GM23338 (cell line): ENCODE measurements at regions not wholly inside any gene's neighbourhood (a gene's known extent, or its start where the extent isn't known, plus 50 kb on each side); places are given as distances from the start of the nearest gene placed in this dataset.
A peak's percentile ranks its signal among the peaks of the same experiment; 100 is the strongest.

Experiments
- ATAC-seq: fragments of 200-7000 bp; cut with Tn5 transposase; 3 replicates; pipeline ENCODE4 v1.9.1; 2020
- DNase-seq: peaks from one replicate; pipeline ENCODE4 v3.0.0-alpha.2; 2015; ENCODE audit warnings: low spot score
- H2AFZ ChIP-seq: fragments of 200-600 bp; sonication (generic); 2 replicates; pipeline ENCODE4 v1.8.0; 2016; ENCODE audit warnings: antibody characterized with exemption, mild to moderate bottlenecking, moderate library complexity
- H3F3A ChIP-seq: fragments of 200-600 bp; sonication (generic); replicated peaks from 2 replicates; pipeline ENCODE4 v1.8.0; 2017; ENCODE audit warnings: antibody characterized with exemption, mixed run types, low read depth
- H3K27ac ChIP-seq: fragments of 200-600 bp; sonication (generic); 2 replicates; pipeline ENCODE4 v1.6.1; 2016; ENCODE audit warnings: low read depth
- H3K27me3 ChIP-seq: fragments of 200-600 bp; sonication (generic); 2 replicates; pipeline ENCODE4 v1.8.0; 2016; ENCODE audit warnings: mild to moderate bottlenecking, mixed run types, moderate library complexity; ENCODE audit not compliant: insufficient read depth
- H3K36me3 ChIP-seq: fragments of 200-600 bp; sonication (generic); 2 replicates; pipeline ENCODE4 v1.8.0; 2016; ENCODE audit warnings: mild to moderate bottlenecking; ENCODE audit not compliant: insufficient read depth
- H3K4me1 ChIP-seq: fragments of 200-600 bp; sonication (generic); 2 replicates; pipeline ENCODE4 v1.8.0; 2016; ENCODE audit warnings: mild to moderate bottlenecking, moderate library complexity; ENCODE audit not compliant: insufficient read depth
- H3K4me2 ChIP-seq: fragments of 200-600 bp; sonication (generic); 2 replicates; pipeline ENCODE4 v1.7.1; 2017; ENCODE audit warnings: mixed run types
- H3K4me3 ChIP-seq: fragments of 200-600 bp; sonication (generic); 2 replicates; pipeline ENCODE4 v1.6.1; 2016; ENCODE audit warnings: mixed run types
- H3K79me2 ChIP-seq: fragments of 200-600 bp; sonication (generic); replicated peaks from 2 replicates; pipeline ENCODE4 v1.8.0; 2017; ENCODE audit warnings: mild to moderate bottlenecking; ENCODE audit not compliant: insufficient read depth
- H3K9me2 ChIP-seq: fragments of 200-600 bp; sonication (generic); 2 replicates; pipeline ENCODE4 v1.8.0; 2017; ENCODE audit not compliant: insufficient read depth
- H4K20me1 ChIP-seq: fragments of 200-600 bp; sonication (generic); replicated peaks from 2 replicates; pipeline ENCODE4 v1.8.0; 2017; ENCODE audit warnings: mild to moderate bottlenecking; ENCODE audit not compliant: insufficient read depth
- H3K27ac Mint-ChIP-seq: 2 replicates; pipeline ENCODE4 v1.8.0; 2020; ENCODE audit warnings: inconsistent platforms, mild to moderate bottlenecking, moderate library complexity, mixed read lengths
- H3K27me3 Mint-ChIP-seq: 3 replicates; pipeline ENCODE4 v1.8.0; 2022; ENCODE audit warnings: low read depth, mild to moderate bottlenecking, moderate library complexity, mixed read lengths, inconsistent platforms; ENCODE audit not compliant: insufficient read depth, poor library complexity
- H3K36me3 Mint-ChIP-seq: 3 replicates; pipeline ENCODE4 v1.8.0; 2021; ENCODE audit warnings: low read depth, mild to moderate bottlenecking, inconsistent platforms, moderate library complexity, mixed read lengths
- H3K4me1 Mint-ChIP-seq: 3 replicates; pipeline ENCODE4 v1.8.0; 2020; ENCODE audit warnings: mild to moderate bottlenecking, inconsistent platforms, mixed read lengths
- H3K4me3 Mint-ChIP-seq: 3 replicates; pipeline ENCODE4 v1.8.0; 2021; ENCODE audit warnings: moderate library complexity, mild to moderate bottlenecking, inconsistent platforms, mixed read lengths
- H3K9me3 Mint-ChIP-seq: 3 replicates; pipeline ENCODE4 v1.8.0; 2020; ENCODE audit warnings: moderate library complexity, mild to moderate bottlenecking, inconsistent platforms, mixed read lengths
- CREB1 ChIP-seq: fragments of 250-450 bp; sonication (Bioruptor Pico); IDR thresholded peaks from 2 replicates; pipeline ENCODE4 v1.5.0; 2020; ENCODE audit warnings: low read depth, mild to moderate bottlenecking, moderate library complexity
- CTCF ChIP-seq, 2 experiments: fragments of 200-600 bp in 1 of 2; sonication (generic) in 1 of 2; conservative IDR thresholded peaks; 2 replicates each; pipeline versions ENCODE4 v1.5.1 to v1.6.1; 2016 to 2017; ENCODE audit warnings: antibody characterized with exemption in 2 of 2, low read depth in 2 of 2, mild to moderate bottlenecking in 2 of 2, moderate library complexity in 1 of 2
- ETS1 ChIP-seq: IDR thresholded peaks from 2 replicates; pipeline ENCODE4 v1.6.1; 2016; ENCODE audit warnings: antibody characterized with exemption
- EZH2 ChIP-seq: fragments of 200-600 bp; sonication (generic); IDR thresholded peaks from one replicate; pipeline ENCODE4 v1.8.0; 2017; ENCODE audit warnings: antibody characterized with exemption, mild to moderate bottlenecking, low read depth; ENCODE audit not compliant: unreplicated experiment
- JUNB ChIP-seq: IDR thresholded peaks from one replicate; pipeline ENCODE4 v1.6.1; 2016; ENCODE audit warnings: antibody characterized with exemption; ENCODE audit not compliant: unreplicated experiment
- POLR2AphosphoS5 ChIP-seq: IDR thresholded peaks from 2 replicates; pipeline ENCODE4 v1.6.1; 2016; ENCODE audit warnings: antibody characterized with exemption, low read depth
- STAT1 ChIP-seq: IDR thresholded peaks from one replicate; pipeline ENCODE4 v1.6.1; 2016; ENCODE audit warnings: antibody characterized with exemption; ENCODE audit not compliant: unreplicated experiment
- TF ChIP-seq, protein P1 (sequence below): fragments of 250-450 bp; sonication (Bioruptor Pico); IDR thresholded peaks from 2 replicates; pipeline ENCODE4 v1.5.0; 2020; ENCODE audit warnings: mild to moderate bottlenecking, moderate library complexity

- Histone ChIP-seq H3K27me3 (no peaks in the 10 kb centered on the region), H3K4me1 (peaks cover 2% of the 10 kb centered on the region; the same call in 1 of the 2 replicates), H3K4me3 (no peak overlapping the region), H2AFZ (no peak overlapping the region), H3K27ac (no peak overlapping the region), H4K20me1 (no peaks in the 10 kb centered on the region), H3K9me2 (peaks cover 6% of the 10 kb centered on the region; the same call in 1 of the 2 replicates), H3K4me2 (no peak overlapping the region), H3K36me3 (no peaks in the 10 kb centered on the region), H3F3A (no peaks in the 10 kb centered on the region), H3K79me2 (no peaks in the 10 kb centered on the region)
- peak; percentile 64 for ATAC-seq
- Mint-ChIP-seq H3K27me3 (no peaks in the 10 kb centered on the region), H3K36me3 (no peaks in the 10 kb centered on the region), H3K4me3 (no peak overlapping the region), H3K27ac (no peak overlapping the region), H3K4me1 (no peaks in the 10 kb centered on the region; the same call in 1 of the 3 replicates), H3K9me3 (no peaks in the 10 kb centered on the region)
- DNase-seq = peak; percentile 36
- TF ChIP-seq CTCF (conservative IDR thresholded peaks at IDR 0.05; ENCODE audit: low read depth in 2 of 2) (peak; percentile 11 to 26; a peak in 2 of 4 replicates), CREB1 (CRISPR knock-in tag) (no peak)
Measured at GRCh38 chr5:61617995-61618525, 286.0 kb downstream of the ZSWIM6 start.

DNA sequence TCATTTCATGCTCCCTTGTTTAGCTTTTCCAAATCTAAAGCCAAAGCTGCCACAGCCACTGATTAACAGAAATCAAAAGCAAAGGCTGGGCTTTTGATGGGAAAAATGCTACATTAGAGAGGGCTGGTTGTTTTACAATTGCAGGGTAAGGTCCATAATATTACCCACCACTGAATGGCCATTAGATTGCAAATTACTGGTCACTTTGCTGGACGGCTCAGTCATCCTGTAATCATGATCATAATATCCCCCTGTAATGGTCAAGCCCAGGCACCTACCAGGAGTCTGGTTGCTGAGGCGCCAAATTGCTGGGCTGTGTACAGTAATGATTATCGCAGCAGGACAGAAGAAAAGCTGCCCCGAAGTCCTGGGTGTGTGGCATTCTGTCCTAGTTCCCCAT lies 286.5 kb downstream of the ZSWIM6 start:
- H3K9me3 Mint-ChIP-seq = no peaks in the 10 kb centered on the region
- H3K27ac Mint-ChIP-seq = no peak overlapping the region
- TF ChIP-seq EZH2 (no peak), CTCF (conservative IDR thresholded peaks at IDR 0.05; ENCODE audit: low read depth in 2 of 2) (no peak), CREB1 (CRISPR knock-in tag) (no peak), POLR2AphosphoS5 (no peak), ETS1 (no peak), STAT1 (no peak), JUNB (no peak)
- TF ChIP-seq, protein P1, sequence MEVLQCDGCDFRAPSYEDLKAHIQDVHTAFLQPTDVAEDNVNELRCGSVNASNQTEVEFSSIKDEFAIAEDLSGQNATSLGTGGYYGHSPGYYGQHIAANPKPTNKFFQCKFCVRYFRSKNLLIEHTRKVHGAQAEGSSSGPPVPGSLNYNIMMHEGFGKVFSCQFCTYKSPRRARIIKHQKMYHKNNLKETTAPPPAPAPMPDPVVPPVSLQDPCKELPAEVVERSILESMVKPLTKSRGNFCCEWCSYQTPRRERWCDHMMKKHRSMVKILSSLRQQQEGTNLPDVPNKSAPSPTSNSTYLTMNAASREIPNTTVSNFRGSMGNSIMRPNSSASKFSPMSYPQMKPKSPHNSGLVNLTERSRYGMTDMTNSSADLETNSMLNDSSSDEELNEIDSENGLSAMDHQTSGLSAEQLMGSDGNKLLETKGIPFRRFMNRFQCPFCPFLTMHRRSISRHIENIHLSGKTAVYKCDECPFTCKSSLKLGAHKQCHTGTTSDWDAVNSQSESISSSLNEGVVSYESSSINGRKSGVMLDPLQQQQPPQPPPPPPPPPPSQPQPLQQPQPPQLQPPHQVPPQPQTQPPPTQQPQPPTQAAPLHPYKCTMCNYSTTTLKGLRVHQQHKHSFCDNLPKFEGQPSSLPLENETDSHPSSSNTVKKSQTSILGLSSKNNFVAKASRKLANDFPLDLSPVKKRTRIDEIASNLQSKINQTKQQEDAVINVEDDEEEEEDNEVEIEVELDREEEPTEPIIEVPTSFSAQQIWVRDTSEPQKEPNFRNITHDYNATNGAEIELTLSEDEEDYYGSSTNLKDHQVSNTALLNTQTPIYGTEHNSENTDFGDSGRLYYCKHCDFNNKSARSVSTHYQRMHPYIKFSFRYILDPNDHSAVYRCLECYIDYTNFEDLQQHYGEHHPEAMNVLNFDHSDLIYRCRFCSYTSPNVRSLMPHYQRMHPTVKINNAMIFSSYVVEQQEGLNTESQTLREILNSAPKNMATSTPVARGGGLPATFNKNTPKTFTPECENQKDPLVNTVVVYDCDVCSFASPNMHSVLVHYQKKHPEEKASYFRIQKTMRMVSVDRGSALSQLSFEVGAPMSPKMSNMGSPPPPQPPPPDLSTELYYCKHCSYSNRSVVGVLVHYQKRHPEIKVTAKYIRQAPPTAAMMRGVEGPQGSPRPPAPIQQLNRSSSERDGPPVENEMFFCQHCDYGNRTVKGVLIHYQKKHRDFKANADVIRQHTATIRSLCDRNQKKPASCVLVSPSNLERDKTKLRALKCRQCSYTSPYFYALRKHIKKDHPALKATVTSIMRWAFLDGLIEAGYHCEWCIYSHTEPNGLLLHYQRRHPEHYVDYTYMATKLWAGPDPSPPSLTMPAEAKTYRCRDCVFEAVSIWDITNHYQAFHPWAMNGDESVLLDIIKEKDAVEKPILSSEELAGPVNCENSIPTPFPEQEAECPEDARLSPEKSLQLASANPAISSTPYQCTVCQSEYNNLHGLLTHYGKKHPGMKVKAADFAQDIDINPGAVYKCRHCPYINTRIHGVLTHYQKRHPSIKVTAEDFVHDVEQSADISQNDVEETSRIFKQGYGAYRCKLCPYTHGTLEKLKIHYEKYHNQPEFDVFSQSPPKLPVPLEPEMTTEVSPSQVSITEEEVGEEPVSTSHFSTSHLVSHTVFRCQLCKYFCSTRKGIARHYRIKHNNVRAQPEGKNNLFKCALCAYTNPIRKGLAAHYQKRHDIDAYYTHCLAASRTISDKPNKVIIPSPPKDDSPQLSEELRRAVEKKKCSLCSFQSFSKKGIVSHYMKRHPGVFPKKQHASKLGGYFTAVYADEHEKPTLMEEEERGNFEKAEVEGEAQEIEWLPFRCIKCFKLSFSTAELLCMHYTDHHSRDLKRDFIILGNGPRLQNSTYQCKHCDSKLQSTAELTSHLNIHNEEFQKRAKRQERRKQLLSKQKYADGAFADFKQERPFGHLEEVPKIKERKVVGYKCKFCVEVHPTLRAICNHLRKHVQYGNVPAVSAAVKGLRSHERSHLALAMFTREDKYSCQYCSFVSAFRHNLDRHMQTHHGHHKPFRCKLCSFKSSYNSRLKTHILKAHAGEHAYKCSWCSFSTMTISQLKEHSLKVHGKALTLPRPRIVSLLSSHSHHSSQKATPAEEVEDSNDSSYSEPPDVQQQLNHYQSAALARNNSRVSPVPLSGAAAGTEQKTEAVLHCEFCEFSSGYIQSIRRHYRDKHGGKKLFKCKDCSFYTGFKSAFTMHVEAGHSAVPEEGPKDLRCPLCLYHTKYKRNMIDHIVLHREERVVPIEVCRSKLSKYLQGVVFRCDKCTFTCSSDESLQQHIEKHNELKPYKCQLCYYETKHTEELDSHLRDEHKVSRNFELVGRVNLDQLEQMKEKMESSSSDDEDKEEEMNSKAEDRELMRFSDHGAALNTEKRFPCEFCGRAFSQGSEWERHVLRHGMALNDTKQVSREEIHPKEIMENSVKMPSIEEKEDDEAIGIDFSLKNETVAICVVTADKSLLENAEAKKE (CRISPR knock-in tag) = no peak

More for the DNA sequence above, 286.5 kb downstream of the ZSWIM6 start:
- H3K4me1 Mint-ChIP-seq = peaks cover 3% of the 10 kb centered on the region; the same call in 2 of the 3 replicates
- no peaks in the 10 kb centered on the region for H3K79me2 ChIP-seq
- H3K27ac ChIP-seq = no peak overlapping the region
- no peak overlapping the region for H3K4me2 ChIP-seq
- no peak overlapping the region for H3K4me3 Mint-ChIP-seq
- H3F3A ChIP-seq = no peaks in the 10 kb centered on the region
- peaks cover 6% of the 10 kb centered on the region; the same call in 1 of the 2 replicates for H3K9me2 ChIP-seq
- no peak overlapping the region for H3K4me3 ChIP-seq
- DNase-seq (no peak), ATAC-seq (no peak)
- H3K36me3 Mint-ChIP-seq = no peaks in the 10 kb centered on the region
- H3K4me1 ChIP-seq = peaks cover 2% of the 10 kb centered on the region; the same call in 1 of the 2 replicates
- H3K36me3 ChIP-seq = no peaks in the 10 kb centered on the region
- H2AFZ ChIP-seq = no peak overlapping the region
- H3K27me3 Mint-ChIP-seq = no peaks in the 10 kb centered on the region
- no peaks in the 10 kb centered on the region for H3K27me3 ChIP-seq
- no peaks in the 10 kb centered on the region for H4K20me1 ChIP-seq
